ENCODE measurements at regions not wholly inside any gene's neighbourhood (a gene's known extent, or its start where the extent isn't known, plus 50 kb on each side); places are given as distances from the start of the nearest gene placed in this dataset.

- Mint-ChIP-seq H3K9me3 (peaks cover 2% of the 10 kb centered on the region), H3K4me1 (peaks cover 10% of the 10 kb centered on the region), H3K27me3 (ENCODE audit: insufficient read depth) (no peaks in the 10 kb centered on the region), H3K36me3 (ENCODE audit: low read depth) (no peaks in the 10 kb centered on the region), H3K4me3 (no peak overlapping the region), H3K27ac (no peak overlapping the region)
- no peak for TF ChIP-seq CTCF (conservative IDR thresholded peaks at IDR 0.05)
- H3K27me3 ChIP-seq (ENCODE audit: control insufficient read depth, insufficient read depth, low read length, poor library complexity, severe bottlenecking), result no peaks in the 10 kb centered on the region
- no peak overlapping the region for H3K9ac ChIP-seq (ENCODE audit: extremely low read depth, low read length, poor library complexity, severe bottlenecking)
- H3K36me3 ChIP-seq (ENCODE audit: control insufficient read depth, insufficient read depth, low read length), result no peaks in the 10 kb centered on the region
- DNase-seq, result no peak
- 89 to 90% methylated on average over 6 to 9 of the region's 9 CpGs for WGBS, 2 experiments (ENCODE audit: insufficient coverage in 1 of 2, insufficient read length in 1 of 2)
- peaks cover 7% of the 10 kb centered on the region for H3K9me3 ChIP-seq (ENCODE audit: control insufficient read depth, low read length)
- no peak overlapping the region for H3K4me3 ChIP-seq (ENCODE audit: low read length)
- H3K27ac ChIP-seq (ENCODE audit: low read depth, low read length), result no peak overlapping the region
- H3K4me1 ChIP-seq (ENCODE audit: control insufficient read depth, insufficient read depth, low read length), result no peaks in the 10 kb centered on the region
These were observed 547.1 kb upstream of the LINC00305 start for GRCh38 chr18:64695851-64696553.

- Histone ChIP-seq H3K36me3 (ENCODE audit: control insufficient read depth, insufficient read depth, low read length) (no peaks in the 10 kb centered on the region), H3K27ac (ENCODE audit: low read depth, low read length) (no peak overlapping the region), H3K27me3 (ENCODE audit: control insufficient read depth, insufficient read depth, low read length, poor library complexity, severe bottlenecking) (no peaks in the 10 kb centered on the region), H3K4me1 (ENCODE audit: control insufficient read depth, insufficient read depth, low read length) (no peaks in the 10 kb centered on the region), H3K9me3 (ENCODE audit: control insufficient read depth, low read length) (peaks cover 7% of the 10 kb centered on the region), H3K9ac (ENCODE audit: extremely low read depth, low read length, poor library complexity, severe bottlenecking) (no peak overlapping the region), H3K4me3 (ENCODE audit: low read length) (no peak overlapping the region)
- Mint-ChIP-seq H3K27me3 (ENCODE audit: insufficient read depth) (no peaks in the 10 kb centered on the region), H3K9me3 (peaks cover 2% of the 10 kb centered on the region), H3K4me1 (peaks cover 11% of the 10 kb centered on the region), H3K27ac (no peak overlapping the region), H3K4me3 (no peak overlapping the region), H3K36me3 (ENCODE audit: low read depth) (no peaks in the 10 kb centered on the region)
- 59 to 67% methylated on average over 3 of the region's 4 CpGs for WGBS, 2 experiments (ENCODE audit: insufficient coverage in 1 of 2, insufficient read length in 1 of 2)
- DNase-seq, result no peak
- TF ChIP-seq CTCF (conservative IDR thresholded peaks at IDR 0.05), result no peak
These were observed 544.9 kb upstream of the LINC00305 start for GRCh38 chr18:64693766-64694165.

GRCh38 chr18:64692826-64693225 lies 543.9 kb upstream of the LINC00305 start:
- Mint-ChIP-seq H3K9me3 (no peaks in the 10 kb centered on the region), H3K36me3 (ENCODE audit: low read depth) (no peaks in the 10 kb centered on the region), H3K4me1 (peaks cover 9% of the 10 kb centered on the region), H3K4me3 (no peak overlapping the region), H3K27me3 (ENCODE audit: insufficient read depth) (no peaks in the 10 kb centered on the region), H3K27ac (no peak overlapping the region)
- no peak overlapping the region for H3K27ac ChIP-seq (ENCODE audit: low read depth, low read length)
- no peak for TF ChIP-seq CTCF (conservative IDR thresholded peaks at IDR 0.05)
- no peaks in the 10 kb centered on the region for H3K9me3 ChIP-seq (ENCODE audit: control insufficient read depth, low read length)
- H3K27me3 ChIP-seq (ENCODE audit: control insufficient read depth, insufficient read depth, low read length, poor library complexity, severe bottlenecking), result no peaks in the 10 kb centered on the region
- no peaks in the 10 kb centered on the region for H3K36me3 ChIP-seq (ENCODE audit: control insufficient read depth, insufficient read depth, low read length)
- DNase-seq, result no peak
- no peaks in the 10 kb centered on the region for H3K4me1 ChIP-seq (ENCODE audit: control insufficient read depth, insufficient read depth, low read length)
- H3K9ac ChIP-seq (ENCODE audit: extremely low read depth, low read length, poor library complexity, severe bottlenecking), result no peak overlapping the region
- no peak overlapping the region for H3K4me3 ChIP-seq (ENCODE audit: low read length)
- 96 to 100% methylated on average over 1 to 2 of the region's 2 CpGs for WGBS, 2 experiments (ENCODE audit: insufficient coverage in 1 of 2, insufficient read length in 1 of 2)

All from endodermal cell (in vitro differentiated cells).